GM18508 (cell line): ENCODE measurements at regions not wholly inside any gene's neighbourhood (a gene's known extent, or its start where the extent isn't known, plus 50 kb on each side); places are given as distances from the start of the nearest gene placed in this dataset.

Experiments used
- ATAC-seq: cut with Tn5 transposase; IDR thresholded peaks from one replicate; pipeline ENCODE4 v1.9.1; 2021; ENCODE audit warnings: moderate number of reproducible peaks; ENCODE audit not compliant: insufficient read depth, unreplicated experiment

DNA sequence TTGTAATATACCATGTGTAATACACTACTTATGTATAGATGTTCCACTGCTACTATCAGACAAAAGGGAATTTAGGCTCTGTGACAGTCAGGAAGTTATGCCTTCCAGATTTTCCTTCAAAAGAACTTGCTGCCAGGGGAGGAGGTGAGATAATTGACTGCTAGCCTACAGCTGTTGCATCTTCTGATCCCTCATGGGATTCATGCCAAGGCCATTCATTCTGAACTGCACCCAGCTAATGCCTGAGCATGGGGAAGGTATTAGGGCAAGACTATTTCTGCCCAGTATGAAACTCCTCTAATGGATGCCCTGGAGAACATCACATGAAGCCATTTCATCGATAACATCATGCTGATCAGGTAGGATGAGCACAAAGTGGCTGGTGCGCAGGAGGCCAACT, 746.5 kb upstream of the ZNF608 start:
- no peak for ATAC-seq

DNA sequence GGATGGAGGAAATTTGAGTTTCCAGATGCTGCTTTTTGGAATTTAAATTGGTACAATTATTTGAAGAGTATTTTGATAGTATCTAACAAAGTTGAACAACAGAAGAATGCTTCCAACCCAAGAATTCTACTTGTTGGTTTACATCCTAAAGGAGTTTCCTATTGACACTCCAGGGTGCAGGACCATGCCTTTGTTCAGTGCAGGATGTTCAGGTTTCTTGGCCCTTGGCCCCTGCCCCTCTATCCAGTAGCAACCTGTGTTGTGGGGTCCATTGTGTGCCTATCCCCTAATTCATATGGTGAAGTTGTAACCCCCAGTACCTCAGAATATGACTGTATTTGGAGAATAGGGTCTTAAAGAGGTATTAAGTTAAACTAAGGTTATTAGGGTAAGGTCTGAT, 750.0 kb upstream of the ZNF608 start:
- no peak for ATAC-seq

GRCh38 chr5:125497651-125498050, 751.2 kb upstream of the ZNF608 start:
- no peak for ATAC-seq

DNA sequence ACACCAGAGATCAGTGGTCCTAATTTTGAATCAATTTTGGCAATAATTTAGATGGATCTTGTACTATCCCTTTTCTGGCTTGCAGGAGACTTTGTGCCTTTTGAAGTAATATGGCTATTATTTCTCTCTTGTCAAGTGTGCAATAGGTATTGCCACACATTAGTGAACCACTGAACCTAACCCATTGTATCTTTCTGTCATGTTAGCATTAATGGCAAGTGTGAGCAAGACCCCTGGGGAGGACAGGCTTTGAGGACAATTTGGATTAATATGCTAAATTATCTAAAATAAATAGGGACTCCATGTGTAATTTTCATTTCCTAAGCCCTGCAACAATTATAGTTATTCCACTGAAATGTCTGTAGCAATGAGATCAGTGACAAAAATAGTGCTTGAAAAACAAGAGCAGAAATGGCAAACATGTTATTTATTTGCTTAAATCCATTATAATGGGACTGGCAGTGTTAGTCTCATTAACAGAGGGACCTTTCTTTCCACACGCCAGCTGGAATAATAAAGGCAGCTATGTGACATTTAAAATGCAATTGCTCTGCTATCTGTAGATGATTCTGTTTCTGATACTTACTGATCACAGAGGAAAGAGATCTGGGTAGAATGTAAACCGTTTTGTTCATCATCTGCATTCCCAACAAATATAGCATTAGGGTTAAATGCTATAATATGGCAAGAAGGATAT, 753.3 kb upstream of the ZNF608 start:
- ATAC-seq = no peak

GRCh38 chr5:125501396-125501795, 755.0 kb upstream of the ZNF608 start:
- ATAC-seq = no peak

DNA sequence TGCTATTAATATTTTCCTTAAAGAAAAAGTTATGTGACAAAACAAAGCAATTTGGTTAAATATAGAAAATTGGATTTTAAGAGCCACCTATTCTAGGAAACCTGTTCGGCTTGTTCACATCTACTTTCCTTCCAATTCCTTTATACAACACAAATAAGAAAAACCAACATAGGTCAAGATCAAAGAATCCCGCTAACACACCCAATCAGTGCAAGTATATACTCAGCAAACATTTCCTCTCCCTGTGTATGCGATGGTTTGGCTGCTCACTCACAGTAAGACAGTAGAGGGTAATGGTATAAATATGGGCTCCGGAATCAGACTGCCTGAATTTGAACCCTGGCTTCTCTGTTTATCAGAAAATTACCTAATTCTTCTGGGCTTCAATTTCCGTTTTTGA, 757.5 kb upstream of the ZNF608 start:
- ATAC-seq = no peak

GRCh38 chr5:125505115-125505514, 758.7 kb upstream of the ZNF608 start:
- no peak for ATAC-seq

DNA sequence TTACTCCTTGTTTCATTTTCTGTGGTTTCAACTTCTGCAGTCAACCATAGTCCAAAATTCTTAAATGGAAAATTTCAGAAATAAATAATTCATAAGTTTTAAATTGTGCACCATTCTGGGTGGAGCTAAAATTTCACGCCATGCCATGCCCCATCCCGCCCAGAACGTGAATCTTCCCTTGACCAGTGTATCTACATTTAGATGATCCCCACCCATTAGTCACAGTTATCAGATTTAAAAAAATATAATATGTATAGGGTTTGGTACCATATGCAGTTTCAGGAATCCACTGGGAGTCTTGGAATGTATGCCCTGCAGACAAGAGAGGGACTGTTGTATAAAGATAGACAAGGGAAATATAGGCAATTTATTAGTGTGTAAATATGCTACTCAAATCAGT, 759.7 kb upstream of the ZNF608 start:
- ATAC-seq = no peak

- ATAC-seq = no peak
Measured at GRCh38 chr5:125508225-125508624, 761.8 kb upstream of the ZNF608 start.

DNA sequence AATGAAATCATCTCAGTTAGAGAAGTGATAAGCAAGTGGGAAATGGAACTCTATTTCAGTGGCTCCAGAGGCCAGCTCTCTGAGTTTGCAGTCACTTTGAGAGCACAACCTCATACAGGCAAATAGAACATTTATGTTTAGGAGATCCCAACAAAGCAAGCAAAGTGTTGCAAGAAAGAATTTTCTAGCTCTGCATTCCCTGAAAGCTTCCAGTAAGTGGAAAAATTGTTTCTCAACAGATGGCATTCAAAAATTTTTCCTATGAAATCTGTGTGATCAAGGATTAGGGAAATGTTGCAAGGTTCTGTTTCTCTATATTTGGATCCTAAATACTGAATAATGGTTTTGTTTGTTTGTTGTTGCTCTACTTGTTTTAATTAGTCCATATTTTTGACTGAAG, 764.2 kb upstream of the ZNF608 start:
- no peak for ATAC-seq

DNA sequence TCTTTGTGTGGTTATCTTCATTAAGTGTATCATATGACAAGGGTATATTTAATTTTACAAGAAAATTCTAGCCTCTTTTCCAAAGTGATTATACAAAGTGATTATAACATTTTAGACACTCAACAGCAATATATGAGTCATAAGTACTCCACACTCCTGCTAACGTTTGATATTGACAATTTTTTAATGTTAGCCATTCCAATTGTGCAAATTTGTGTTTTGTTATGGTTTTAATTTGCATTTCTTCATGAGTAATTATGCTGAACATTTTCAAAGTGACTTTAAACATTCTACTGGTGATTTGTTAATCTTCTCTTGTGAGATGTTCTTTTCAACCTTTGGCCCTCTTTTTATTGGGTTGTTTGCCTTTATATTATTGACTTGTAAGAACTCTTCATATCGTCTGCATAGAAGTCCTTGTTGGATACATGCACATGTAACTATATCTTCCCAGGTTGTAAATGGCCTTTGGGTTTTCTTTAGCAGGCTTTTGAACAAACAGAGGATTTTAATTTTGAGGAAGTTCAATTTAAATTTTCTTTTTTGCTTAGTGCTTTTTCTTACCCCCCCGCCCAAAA, 771.6 kb upstream of the ZNF608 start:
- ATAC-seq = no peak

DNA sequence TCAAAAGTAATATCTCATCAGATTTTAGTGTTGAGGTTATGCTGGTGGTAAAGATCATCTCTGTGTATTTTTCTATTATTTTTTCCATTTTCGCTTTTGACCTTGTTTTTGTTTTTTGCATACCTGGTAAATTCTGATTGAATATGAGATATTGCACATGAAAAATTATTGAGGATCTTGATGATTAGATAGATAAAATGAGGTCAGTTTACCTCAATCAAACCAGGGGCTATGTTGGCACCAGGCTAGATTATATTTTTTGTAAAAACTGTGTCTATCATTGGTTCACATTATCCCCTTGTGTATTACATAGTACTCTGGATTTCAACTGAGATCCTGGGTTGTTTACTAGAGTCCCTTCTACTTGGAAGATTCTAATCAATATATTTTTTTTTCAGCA, 774.9 kb upstream of the ZNF608 start:
- no peak for ATAC-seq

- ATAC-seq = no peak
Measured at GRCh38 chr5:125525356-125525755, 778.9 kb upstream of the ZNF608 start.

DNA sequence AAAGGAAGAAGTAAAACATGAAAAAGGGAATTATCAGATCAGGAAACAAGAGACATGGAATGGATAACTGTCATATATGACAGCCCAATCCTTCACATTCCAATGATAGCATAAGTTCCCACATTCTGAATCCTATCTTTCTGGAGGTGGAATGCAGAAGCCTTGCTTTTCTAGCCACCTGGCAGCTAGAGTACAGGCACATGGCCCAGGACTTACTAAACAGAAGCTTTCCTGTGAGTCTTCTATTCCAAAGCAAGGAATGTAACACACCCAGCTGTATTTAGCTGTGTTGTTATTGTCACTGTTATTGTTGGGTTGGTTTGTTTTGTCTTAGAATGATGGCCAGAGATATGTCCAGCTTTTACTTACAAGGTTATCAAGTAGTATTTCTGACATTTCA, 780.5 kb upstream of the ZNF608 start:
- no peak for ATAC-seq

DNA sequence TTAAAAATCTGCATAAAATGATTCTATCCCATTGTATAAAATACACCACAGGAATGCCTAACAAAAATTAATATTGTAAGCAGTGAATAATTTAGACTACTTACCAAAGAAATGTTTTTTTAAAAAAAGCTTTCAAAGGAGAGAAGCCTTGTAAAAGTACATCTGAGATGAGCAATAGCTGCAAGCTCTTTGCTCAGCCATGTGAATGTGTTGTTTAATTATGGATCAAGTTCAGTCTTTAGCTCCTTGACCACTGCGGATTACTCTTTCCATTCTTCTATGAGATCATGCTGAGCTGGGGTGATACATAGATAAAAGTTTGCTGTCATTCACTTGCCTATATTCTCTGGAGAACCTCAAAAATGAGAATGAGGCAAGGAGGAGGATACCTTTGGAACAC, 782.4 kb upstream of the ZNF608 start:
- no peak for ATAC-seq

GRCh38 chr5:125530833-125531615, 784.6 kb upstream of the ZNF608 start:
- ATAC-seq = no peak

DNA sequence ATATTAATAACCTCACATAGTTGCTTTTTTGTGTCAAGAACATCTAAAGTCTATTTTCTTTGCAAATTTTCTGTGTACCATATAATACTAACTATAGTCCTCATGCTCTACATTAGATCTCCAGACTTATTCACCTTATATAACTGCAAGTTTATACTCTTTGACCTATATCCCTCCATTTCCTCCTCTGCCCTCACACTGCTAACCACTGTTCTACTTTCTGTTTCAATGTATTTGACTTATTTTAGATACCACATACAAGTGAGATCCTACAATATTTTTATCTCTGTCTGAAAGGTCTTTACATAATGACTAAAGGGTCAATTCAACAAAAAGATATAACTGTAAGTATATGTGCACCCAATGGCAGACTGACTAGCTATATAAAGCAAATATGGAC, 789.7 kb upstream of the ZNF608 start:
- ATAC-seq = no peak

GRCh38 chr5:125536582-125536981, 790.1 kb upstream of the ZNF608 start:
- no peak for ATAC-seq

DNA sequence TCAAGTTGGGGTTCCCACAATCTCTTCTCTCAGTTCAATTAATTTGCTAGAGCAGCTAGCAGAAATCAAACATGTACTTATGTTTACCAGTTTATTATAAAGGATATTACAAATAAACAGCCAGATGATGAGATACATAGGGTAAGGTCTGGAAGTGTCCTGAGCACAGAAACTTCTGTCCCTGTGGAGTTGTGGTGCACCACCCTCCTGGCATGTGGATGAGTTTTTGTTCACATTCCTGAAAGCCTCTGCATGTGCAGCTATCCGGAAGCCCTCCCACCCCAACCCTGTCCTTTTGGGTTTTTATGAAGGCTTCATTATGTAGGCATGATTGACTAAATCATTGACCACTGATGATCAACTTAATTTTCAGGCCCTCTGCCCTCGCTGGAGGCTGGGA, 791.2 kb upstream of the ZNF608 start:
- ATAC-seq = no peak

GRCh38 chr5:125538469-125538868, 792.0 kb upstream of the ZNF608 start:
- no peak for ATAC-seq

GRCh38 chr5:125541085-125541484, 794.6 kb upstream of the ZNF608 start:
- no peak for ATAC-seq
